ENCODE measurements at regions not wholly inside any gene's neighbourhood (a gene's known extent, or its start where the extent isn't known, plus 50 kb on each side); places are given as distances from the start of the nearest gene placed in this dataset.
A peak's percentile ranks its signal among the peaks of the same experiment; 100 is the strongest.

- DNase-seq = no peak
Observed at GRCh38 chr10:29850371-29850770, 209.0 kb downstream of the JCAD start.

GRCh38 chr10:29849886-29850285, 209.5 kb downstream of the JCAD start:
- DNase-seq = no peak

- peak in 1 of 2 experiments; percentile 48 for DNase-seq
Observed at GRCh38 chr10:29849126-29849833, 210.1 kb downstream of the JCAD start.

- DNase-seq = no peak
Observed at GRCh38 chr10:29846881-29847280, 212.1 kb upstream of the SVIL start.

- no peak for DNase-seq
Observed at GRCh38 chr10:29845166-29845565, 210.4 kb upstream of the SVIL start.

GRCh38 chr10:29843143-29843542, 208.4 kb upstream of the SVIL start:
- no peak for DNase-seq

GRCh38 chr10:29841724-29842649, 207.2 kb upstream of the SVIL start:
- DNase-seq = peak; percentile 88 to 97

- DNase-seq = peak in 1 of 2 experiments; percentile 38
Observed at GRCh38 chr10:29840516-29841276, 205.9 kb upstream of the SVIL start.

- peak in 1 of 2 experiments; percentile 38 for DNase-seq
Observed at GRCh38 chr10:29839826-29840515, 205.2 kb upstream of the SVIL start.

- no peak for DNase-seq
Observed at GRCh38 chr10:29838539-29838938, 203.8 kb upstream of the SVIL start.

- no peak for DNase-seq
Observed at GRCh38 chr10:29837586-29837985, 202.8 kb upstream of the SVIL start.

GRCh38 chr10:29836396-29836795, 201.6 kb upstream of the SVIL start:
- DNase-seq = no peak

GRCh38 chr10:29835055-29835454, 200.3 kb upstream of the SVIL start:
- no peak for DNase-seq

GRCh38 chr10:29830531-29831512, 196.1 kb upstream of the SVIL start:
- DNase-seq = no peak

GRCh38 chr10:29829776-29830175, 195.0 kb upstream of the SVIL start:
- DNase-seq = no peak

- DNase-seq = no peak
Observed at GRCh38 chr10:29828956-29829355, 194.2 kb upstream of the SVIL start.

GRCh38 chr10:29828440-29828894, 193.7 kb upstream of the SVIL start:
- no peak for DNase-seq

GRCh38 chr10:29827512-29827911, 192.7 kb upstream of the SVIL start:
- DNase-seq = no peak

- DNase-seq = no peak
Observed at GRCh38 chr10:29826801-29827450, 192.2 kb upstream of the SVIL start.

- no peak for DNase-seq
Observed at GRCh38 chr10:29826221-29826620, 191.4 kb upstream of the SVIL start.
